Colonic mucosa (tissue), 4 donors: ENCODE measurements at regions not wholly inside any gene's neighbourhood (a gene's known extent, or its start where the extent isn't known, plus 50 kb on each side); places are given as distances from the start of the nearest gene placed in this dataset.

Experiments
- DNase-seq: peaks from one replicate; pipeline ENCODE4 v3.0.0-alpha.2; 2020
- H3K27ac ChIP-seq: fragments of 200-600 bp; one replicate; pipeline ENCODE4 v1.8.0; 2021
- H3K27me3 ChIP-seq: fragments of 200-600 bp; one replicate; pipeline ENCODE4 v1.8.0; 2021
- H3K36me3 ChIP-seq: fragments of 200-600 bp; one replicate; pipeline ENCODE4 v1.8.0; 2021
- H3K4me1 ChIP-seq: fragments of 200-600 bp; one replicate; pipeline ENCODE4 v1.8.0; 2021; ENCODE audit warnings: mild to moderate bottlenecking
- H3K4me3 ChIP-seq: fragments of 200-600 bp; one replicate; pipeline ENCODE4 v1.8.0; 2021
- H3K9ac ChIP-seq, 2 donors: one replicate each; pipeline ENCODE4 v1.7.0; 2013; ENCODE audit warnings: control low read depth in 2 of 2, low read depth in 2 of 2, low read length in 2 of 2
- H3K9me3 ChIP-seq: fragments of 200-600 bp; one replicate; pipeline ENCODE4 v1.8.0; 2021
- intact Hi-C: fragments of 100-400 bp; cut with DNase I; formaldehyde crosslinking; loops from one replicate; pipeline ENCODE4 v1.14.1; 2022
- TF ChIP-seq, protein P1 (sequence below): fragments of 200-600 bp; IDR thresholded peaks from one replicate; pipeline ENCODE4 v1.8.0; 2022; ENCODE audit warnings: antibody characterized with exemption, mild to moderate bottlenecking
- donor health status: healthy.
- donor health status: DM: no; HTN: no; CAD: no.
- donor health status: DM: no; HTN: no; CAD: no.

DNA sequence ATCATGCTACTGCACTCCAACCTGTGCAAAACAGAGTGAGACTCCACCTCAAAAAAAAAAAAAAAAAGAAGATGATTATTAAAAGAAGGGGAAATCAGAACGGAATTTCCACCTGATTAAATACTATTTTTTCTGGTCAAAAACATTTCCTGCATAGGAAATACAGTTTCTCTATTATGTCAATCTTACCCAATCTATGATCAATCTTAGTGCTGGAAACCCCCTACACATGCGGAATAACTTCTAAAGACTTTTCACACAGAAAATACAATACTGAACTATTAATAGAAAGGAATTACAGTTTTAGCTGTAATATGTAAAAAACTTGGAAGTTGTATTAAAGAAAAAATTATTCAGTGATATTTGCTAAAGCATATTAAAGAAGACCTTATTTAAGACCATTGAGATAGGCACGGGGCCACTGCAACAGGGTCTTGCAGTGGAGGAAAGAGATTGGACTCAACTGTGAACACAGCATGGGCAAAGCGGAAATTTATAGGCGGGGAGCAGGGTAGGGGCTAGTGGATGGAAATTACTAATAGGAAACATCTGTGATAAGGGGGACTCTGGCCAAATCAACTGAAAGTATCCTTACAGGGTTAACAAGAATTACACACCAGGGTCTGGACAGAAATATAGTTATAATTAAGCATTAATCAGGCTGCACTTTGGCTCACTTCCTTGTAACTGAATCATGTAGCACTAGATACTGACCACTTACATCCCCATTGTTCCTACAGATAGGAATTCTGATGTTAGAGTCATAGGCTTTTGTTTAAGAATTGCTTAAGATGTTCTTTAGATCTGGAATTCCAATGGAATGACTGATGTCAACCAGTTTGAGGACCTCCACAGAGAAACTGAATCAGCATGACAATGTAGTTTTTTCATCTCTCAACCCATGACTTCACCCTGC is 411.5 kb upstream of the DDI1 start:
- no peak for DNase-seq
- Histone ChIP-seq H3K27me3 (no peaks in the 10 kb centered on the region), H3K9me3 (no peaks in the 10 kb centered on the region), H3K4me1 (no peaks in the 10 kb centered on the region), H3K27ac (no peak overlapping the region), H3K36me3 (no peaks in the 10 kb centered on the region), H3K9ac (no peak overlapping the region), H3K4me3 (no peak overlapping the region)
- intact Hi-C loops: no loop called here
- TF ChIP-seq, protein P1, sequence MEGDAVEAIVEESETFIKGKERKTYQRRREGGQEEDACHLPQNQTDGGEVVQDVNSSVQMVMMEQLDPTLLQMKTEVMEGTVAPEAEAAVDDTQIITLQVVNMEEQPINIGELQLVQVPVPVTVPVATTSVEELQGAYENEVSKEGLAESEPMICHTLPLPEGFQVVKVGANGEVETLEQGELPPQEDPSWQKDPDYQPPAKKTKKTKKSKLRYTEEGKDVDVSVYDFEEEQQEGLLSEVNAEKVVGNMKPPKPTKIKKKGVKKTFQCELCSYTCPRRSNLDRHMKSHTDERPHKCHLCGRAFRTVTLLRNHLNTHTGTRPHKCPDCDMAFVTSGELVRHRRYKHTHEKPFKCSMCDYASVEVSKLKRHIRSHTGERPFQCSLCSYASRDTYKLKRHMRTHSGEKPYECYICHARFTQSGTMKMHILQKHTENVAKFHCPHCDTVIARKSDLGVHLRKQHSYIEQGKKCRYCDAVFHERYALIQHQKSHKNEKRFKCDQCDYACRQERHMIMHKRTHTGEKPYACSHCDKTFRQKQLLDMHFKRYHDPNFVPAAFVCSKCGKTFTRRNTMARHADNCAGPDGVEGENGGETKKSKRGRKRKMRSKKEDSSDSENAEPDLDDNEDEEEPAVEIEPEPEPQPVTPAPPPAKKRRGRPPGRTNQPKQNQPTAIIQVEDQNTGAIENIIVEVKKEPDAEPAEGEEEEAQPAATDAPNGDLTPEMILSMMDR: no peak

DNA sequence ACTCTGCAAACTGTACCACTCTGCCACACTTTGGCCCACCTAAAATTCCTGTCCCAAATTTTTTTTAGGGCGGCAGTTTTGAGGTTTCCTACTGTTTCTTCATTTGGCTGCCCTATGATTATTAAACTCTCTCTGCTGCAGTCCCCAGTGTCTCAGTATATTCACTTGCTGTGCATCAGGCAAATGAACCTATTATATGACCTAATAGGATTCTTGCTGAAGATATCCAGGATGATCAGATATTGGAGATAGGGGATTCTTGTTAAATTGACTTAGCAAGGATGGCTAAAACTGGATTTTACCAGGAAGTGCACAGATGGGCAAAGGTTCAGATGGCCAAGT is 410.8 kb upstream of the DDI1 start:
- no peak overlapping the region for H3K4me3 ChIP-seq
- no peak overlapping the region for H3K27ac ChIP-seq
- no peaks in the 10 kb centered on the region for H3K9me3 ChIP-seq
- intact Hi-C loops: no loop called here
- H3K36me3 ChIP-seq: no peaks in the 10 kb centered on the region
- H3K27me3 ChIP-seq: no peaks in the 10 kb centered on the region
- H3K9ac ChIP-seq: no peak overlapping the region
- DNase-seq: no peak
- no peaks in the 10 kb centered on the region for H3K4me1 ChIP-seq
- TF ChIP-seq, protein P1: no peak

DNA sequence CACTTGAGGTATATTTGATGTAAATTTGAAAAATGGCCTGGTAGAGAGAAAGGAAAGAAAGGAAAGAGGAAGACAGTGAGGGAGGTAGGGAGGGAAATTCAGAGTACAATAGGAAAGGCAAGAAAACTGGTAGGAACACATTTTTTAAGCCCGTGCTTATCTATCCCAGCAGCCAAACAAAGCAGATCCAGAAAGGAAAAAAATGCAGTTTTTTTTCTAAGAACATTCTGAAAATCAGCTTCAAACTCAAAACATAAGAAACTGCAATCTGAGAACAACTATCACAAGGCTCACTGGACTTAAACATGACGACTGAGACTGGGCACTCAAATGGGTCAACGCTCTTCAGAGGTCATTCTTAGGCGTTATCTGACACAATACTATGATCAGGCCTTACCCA is 408.3 kb upstream of the DDI1 start:
- Histone ChIP-seq H3K4me1 (no peaks in the 10 kb centered on the region), H3K36me3 (no peaks in the 10 kb centered on the region), H3K27ac (no peak overlapping the region), H3K27me3 (no peaks in the 10 kb centered on the region), H3K9me3 (no peaks in the 10 kb centered on the region), H3K4me3 (no peak overlapping the region), H3K9ac (no peak overlapping the region)
- intact Hi-C loops: no loop called here
- DNase-seq: no peak
- TF ChIP-seq, protein P1: no peak

DNA sequence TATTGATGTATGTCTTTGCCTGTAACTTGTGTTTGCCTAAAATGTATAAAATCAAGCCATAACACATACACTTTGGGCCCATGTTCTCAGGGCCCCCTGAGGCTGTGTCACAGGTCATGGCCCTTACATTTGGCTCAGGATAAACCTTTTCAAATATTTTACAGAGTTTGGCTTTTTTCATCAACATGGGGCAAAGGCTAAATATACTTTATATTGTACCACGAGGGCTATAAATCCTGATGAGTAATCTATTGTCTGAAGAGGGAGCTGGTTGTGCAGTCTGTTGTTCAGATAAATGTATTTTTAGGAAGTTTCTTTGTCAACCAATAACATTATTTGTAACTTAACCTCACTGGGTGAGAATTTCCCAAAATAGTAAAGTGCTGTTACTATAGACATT is 404.6 kb upstream of the DDI1 start:
- intact Hi-C loops: no loop called here
- no peak overlapping the region for H3K27ac ChIP-seq
- H3K4me1 ChIP-seq: no peaks in the 10 kb centered on the region
- TF ChIP-seq, protein P1: no peak
- no peaks in the 10 kb centered on the region for H3K36me3 ChIP-seq
- H3K4me3 ChIP-seq: no peak overlapping the region
- no peaks in the 10 kb centered on the region for H3K27me3 ChIP-seq
- DNase-seq: no peak
- H3K9ac ChIP-seq: no peak overlapping the region
- no peaks in the 10 kb centered on the region for H3K9me3 ChIP-seq

DNA sequence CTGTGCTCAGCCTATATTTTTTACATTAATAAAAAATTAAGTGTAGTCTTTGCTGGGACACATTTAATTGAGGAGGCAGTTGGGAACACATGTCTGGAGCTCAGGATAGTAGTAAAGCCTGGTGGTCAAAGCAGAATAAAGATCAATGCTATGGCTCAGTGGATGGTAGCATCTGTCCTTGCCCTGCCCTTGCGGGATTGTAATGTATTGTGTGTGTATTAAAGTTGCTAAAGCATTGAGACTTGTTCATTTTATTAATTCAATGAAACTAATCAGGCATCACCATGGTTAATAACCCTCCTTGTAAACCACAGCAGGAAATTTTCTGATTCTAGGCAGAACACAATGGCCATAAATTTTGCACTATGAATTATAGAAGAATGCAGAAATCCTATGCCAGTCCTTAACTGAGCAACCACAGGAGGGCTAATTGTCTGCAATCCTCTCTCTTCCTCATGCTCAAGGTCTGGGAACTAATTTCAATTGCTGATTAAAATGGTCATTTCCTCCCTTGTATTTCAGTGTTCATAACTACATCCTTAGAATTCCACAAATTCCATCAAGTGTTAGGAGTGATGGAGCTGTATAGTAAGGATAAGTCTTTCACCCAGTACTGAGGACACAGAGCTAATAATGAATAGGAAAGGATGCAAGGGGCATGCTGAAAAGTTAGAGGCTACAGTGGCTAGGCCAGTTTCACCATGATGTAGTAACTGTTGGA is 403.2 kb upstream of the DDI1 start:
- H3K4me1 ChIP-seq: no peaks in the 10 kb centered on the region
- no peak overlapping the region for H3K9ac ChIP-seq
- no peak for DNase-seq
- no peaks in the 10 kb centered on the region for H3K27me3 ChIP-seq
- TF ChIP-seq, protein P1: no peak
- H3K36me3 ChIP-seq: no peaks in the 10 kb centered on the region
- no peak overlapping the region for H3K27ac ChIP-seq
- intact Hi-C loops: no loop called here
- no peaks in the 10 kb centered on the region for H3K9me3 ChIP-seq
- no peak overlapping the region for H3K4me3 ChIP-seq
